Kidney (tissue), 13 donors: ENCODE measurements at regions not wholly inside any gene's neighbourhood (a gene's known extent, or its start where the extent isn't known, plus 50 kb on each side); places are given as distances from the start of the nearest gene placed in this dataset.
"Not testable (repeated sequence)": the region's sequence is repeated elsewhere in the genome, so short reads cannot be mapped to it uniquely, and the experiment has no call there.

Experiments used
- DNase-seq, 5 donors: peaks; one replicate each; pipeline ENCODE4 v3.0.0-alpha.2; 2013 to 2020
- FAIRE-seq: peaks from 2 replicates; lab custom pipeline; 2012; peaks lifted over from hg19 to GRCh38; lab: Jason Lieb, UNC
- H3K27ac ChIP-seq, 2 donors: one replicate each; pipeline ENCODE4 v1.7.0; 2013; ENCODE audit warnings: low read depth in 2 of 2, low read length in 2 of 2, inconsistent platforms in 1 of 2
- H3K27me3 ChIP-seq: one replicate; pipeline ENCODE4 v1.7.1; 2013; ENCODE audit warnings: low read length, inconsistent platforms; ENCODE audit not compliant: control insufficient read depth, insufficient read depth
- H3K36me3 ChIP-seq, 3 donors: one replicate each; pipeline versions ENCODE4 v1.7.0 to v1.7.1; 2013; ENCODE audit warnings: low read length in 3 of 3, control low read depth in 1 of 3, inconsistent platforms in 1 of 3; ENCODE audit not compliant: insufficient read depth in 3 of 3, control insufficient read depth in 2 of 3
- H3K4me1 ChIP-seq, 3 donors: one replicate each; pipeline versions ENCODE4 v1.7.0 to v1.7.1; 2013; ENCODE audit warnings: low read length in 3 of 3, inconsistent platforms in 1 of 3, low read depth in 1 of 3; ENCODE audit not compliant: control insufficient read depth in 2 of 3, insufficient read depth in 2 of 3
- H3K4me3 ChIP-seq, 3 donors: one replicate each; pipeline versions ENCODE4 v1.7.0 to v1.8.1; 2013; ENCODE audit warnings: low read length in 3 of 3, control low read depth in 1 of 3, inconsistent platforms in 1 of 3
- H3K9ac ChIP-seq, 3 donors: one replicate each; pipeline versions ENCODE4 v1.7.0 to v1.7.1; 2013; ENCODE audit warnings: low read length in 3 of 3, control low read depth in 1 of 3, inconsistent platforms in 1 of 3
- H3K9me3 ChIP-seq, 3 donors: one replicate each; pipeline versions ENCODE4 v1.7.0 to v1.7.1; 2013; ENCODE audit warnings: low read length in 3 of 3, control low read depth in 1 of 3, inconsistent platforms in 1 of 3; ENCODE audit not compliant: control insufficient read depth in 2 of 3, insufficient read depth in 1 of 3
- CTCF ChIP-seq: IDR thresholded peaks from 3 replicates; pipeline ENCODE4 v1.5.1; 2012; ENCODE audit warnings: mild to moderate bottlenecking, moderate library complexity, borderline replicate concordance; ENCODE audit not compliant: insufficient read depth; ENCODE audit errors: extremely low read depth
- intact Hi-C: fragments of 100-400 bp; cut with DNase I; formaldehyde crosslinking; loops from one replicate; pipeline ENCODE4 v1.11.1; 2022
- donor health status: control.
- donor health status: control.
- donor health status: control.
- donor health status: control.
- donor health status: control.
- donor health status: DM: yes; HTN: yes; CAD: no.
- donor health status: Normal renal cell carcinoma (clear cell type).

- H3K27ac ChIP-seq, result no peak overlapping the region
- H3K27me3 ChIP-seq, result no peaks in the 10 kb centered on the region
- H3K9ac ChIP-seq, result no peak overlapping the region
- no peak for TF ChIP-seq CTCF
- intact Hi-C loops, result no loop called here
- DNase-seq, result no peak
- no peaks in the 10 kb centered on the region for H3K9me3 ChIP-seq
- no peaks in the 10 kb centered on the region for H3K36me3 ChIP-seq
- no peaks in the 10 kb centered on the region for H3K4me1 ChIP-seq
- H3K4me3 ChIP-seq, result no peak overlapping the region
- FAIRE-seq, result no peak
Observed at GRCh38 chr5:121640298-121640697, 211.4 kb upstream of the FTMT start.

- no peaks in the 10 kb centered on the region for H3K36me3 ChIP-seq
- H3K4me1 ChIP-seq, result no peaks in the 10 kb centered on the region
- no peak overlapping the region for H3K27ac ChIP-seq
- no peak overlapping the region for H3K4me3 ChIP-seq
- H3K9me3 ChIP-seq, result no peaks in the 10 kb centered on the region
- no peak overlapping the region for H3K9ac ChIP-seq
- no peak for TF ChIP-seq CTCF
- intact Hi-C loops, result no loop called here
- no peaks in the 10 kb centered on the region for H3K27me3 ChIP-seq
- DNase-seq (no peak), FAIRE-seq (no peak)
Observed at GRCh38 chr5:121658221-121658620, 193.5 kb upstream of the FTMT start.

DNA sequence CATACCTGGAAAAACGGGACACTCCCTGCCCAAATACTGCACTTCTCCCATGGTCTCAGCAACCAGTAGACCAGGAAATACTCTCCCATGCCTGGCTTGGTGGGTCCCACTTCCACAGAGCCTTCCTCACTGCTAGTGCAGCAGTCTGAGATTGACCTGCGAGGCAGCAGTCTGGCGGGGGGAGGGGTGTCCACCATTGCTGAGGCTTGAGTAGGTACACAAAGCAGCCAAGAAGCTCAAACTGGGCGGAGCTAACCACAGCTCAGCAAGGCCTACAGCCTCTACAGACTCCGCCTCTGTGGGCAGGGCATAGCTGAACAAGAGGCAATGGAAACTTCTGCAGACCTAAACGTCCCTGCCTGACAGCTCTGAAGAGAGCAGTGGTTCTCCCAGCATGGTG, 191.5 kb upstream of the FTMT start:
- no peak for TF ChIP-seq CTCF
- intact Hi-C loops, result no loop called here
- H3K27me3 ChIP-seq, result no peaks in the 10 kb centered on the region

GRCh38 chr5:121665542-121665941, 186.1 kb upstream of the FTMT start:
- H3K27ac ChIP-seq, H3K4me1 ChIP-seq, DNase-seq, H3K36me3 ChIP-seq, intact Hi-C loops, H3K27me3 ChIP-seq, H3K4me3 ChIP-seq, H3K9me3 ChIP-seq, FAIRE-seq, H3K9ac ChIP-seq: not testable (repeated sequence)

More for the DNA sequence above, 191.5 kb upstream of the FTMT start:
- no peaks in the 10 kb centered on the region for H3K36me3 ChIP-seq
- no peak for FAIRE-seq
- H3K4me3 ChIP-seq, result no peak overlapping the region
- no peaks in the 10 kb centered on the region for H3K4me1 ChIP-seq
- H3K9ac ChIP-seq, result no peak overlapping the region
- no peaks in the 10 kb centered on the region for H3K9me3 ChIP-seq
- no peak overlapping the region for H3K27ac ChIP-seq
- DNase-seq, result peak in 1 of 5 donors; percentile 37
